Left hindlimb (tissue), 1 donor: ENCODE measurements at regions not wholly inside any gene's neighbourhood (a gene's known extent, or its start where the extent isn't known, plus 50 kb on each side); places are given as distances from the start of the nearest gene placed in this dataset.

Source experiments
- DNase-seq: peaks from one replicate; pipeline ENCODE4 v3.0.0-alpha.2; 2018

DNA sequence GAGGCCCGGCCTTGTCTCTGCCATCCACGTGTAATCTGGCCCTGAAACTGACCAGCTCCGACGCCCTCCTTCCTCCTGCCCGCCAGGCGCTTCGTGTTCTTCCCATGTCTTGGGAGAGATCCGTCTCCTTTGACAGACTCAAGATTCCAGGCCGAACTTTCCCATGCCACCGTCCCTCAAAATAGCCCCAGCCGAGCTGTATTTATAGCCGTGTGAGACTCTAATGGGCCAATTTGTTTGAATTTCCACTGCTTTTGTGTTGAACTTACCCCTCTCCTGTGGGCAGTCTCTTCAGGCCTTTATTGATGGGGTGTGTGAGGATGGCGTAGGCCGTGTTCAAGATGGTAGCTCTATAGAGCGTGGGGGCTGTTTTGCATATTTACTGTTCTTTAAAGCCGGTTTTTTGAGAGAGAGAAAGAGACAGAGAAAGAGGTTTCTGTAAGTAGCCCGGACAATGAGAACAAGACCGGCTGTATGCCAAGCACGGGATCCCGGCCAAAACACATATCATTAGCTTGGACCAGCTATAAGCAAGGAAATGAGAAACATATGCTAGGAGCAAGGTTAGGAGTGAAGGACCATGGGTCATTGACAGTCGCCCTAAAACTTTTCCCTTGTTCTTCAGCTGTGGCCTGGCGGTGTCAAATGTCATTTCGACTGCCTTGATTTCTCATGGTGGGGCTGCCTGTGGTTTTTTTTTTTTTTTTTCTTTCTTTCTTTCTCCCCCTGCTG lies 124.5 kb upstream of the ZFHX3 start:
- peak; percentile 95 for DNase-seq

DNA sequence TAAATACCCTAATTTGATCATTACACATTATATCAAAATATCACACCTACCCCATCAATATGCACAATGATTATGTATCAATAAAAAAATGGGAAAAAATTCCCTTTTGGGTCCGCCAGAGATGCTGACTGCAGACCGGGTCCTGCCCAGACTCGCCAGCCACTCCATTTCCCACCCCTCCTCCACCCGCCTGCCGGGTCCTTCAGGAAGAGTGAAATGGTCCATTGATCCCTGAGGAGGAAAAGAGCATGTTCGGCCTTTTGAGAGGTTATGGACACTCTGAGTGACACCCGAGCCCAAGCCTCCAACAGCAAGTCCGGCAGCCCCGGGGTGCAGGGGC lies 123.9 kb upstream of the ZFHX3 start:
- no peak for DNase-seq

DNA sequence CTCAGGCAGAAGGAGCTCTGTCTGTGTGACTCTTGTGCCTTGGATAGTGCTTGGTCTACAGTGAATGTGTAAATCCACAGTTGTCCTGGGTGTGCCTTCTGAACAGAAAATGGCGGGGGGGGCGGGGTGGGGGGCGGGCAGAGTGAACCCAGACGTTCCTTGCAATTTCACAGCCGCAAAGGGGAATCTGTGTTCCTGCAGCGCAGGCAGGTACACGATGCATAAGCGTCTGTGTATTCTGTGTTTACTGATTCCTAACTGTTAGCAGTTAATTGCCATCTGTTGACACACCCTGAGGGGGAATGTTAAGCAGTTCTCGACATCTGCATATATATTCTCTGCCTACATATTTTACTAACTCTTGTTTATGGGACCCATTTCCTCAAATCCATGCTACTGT lies 123.5 kb upstream of the ZFHX3 start:
- DNase-seq: no peak

DNA sequence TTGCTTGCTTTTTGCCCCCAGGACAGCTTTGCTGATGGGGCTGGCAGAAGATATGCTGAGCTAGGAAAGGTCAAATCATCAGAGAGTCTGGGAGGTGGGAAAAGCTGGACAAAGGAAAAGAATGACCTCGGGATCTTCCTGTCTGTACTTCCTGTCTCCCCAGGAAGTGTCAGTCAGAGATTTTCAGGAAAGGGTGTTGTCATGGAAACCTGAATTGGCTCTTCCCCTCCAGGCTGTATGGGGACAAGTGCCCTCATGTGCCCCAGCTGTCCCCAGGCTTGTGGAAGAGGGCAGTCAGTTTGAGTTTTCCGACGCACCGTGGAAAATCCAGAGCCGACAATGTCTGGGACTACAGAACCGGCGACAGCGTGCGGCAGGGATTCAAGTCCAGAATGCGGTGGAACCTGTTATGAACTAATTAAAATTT lies 122.7 kb upstream of the ZFHX3 start:
- DNase-seq: no peak

GRCh38 chr16:73166947-73167550 lies 119.1 kb upstream of the ZFHX3 start:
- DNase-seq: no peak

DNA sequence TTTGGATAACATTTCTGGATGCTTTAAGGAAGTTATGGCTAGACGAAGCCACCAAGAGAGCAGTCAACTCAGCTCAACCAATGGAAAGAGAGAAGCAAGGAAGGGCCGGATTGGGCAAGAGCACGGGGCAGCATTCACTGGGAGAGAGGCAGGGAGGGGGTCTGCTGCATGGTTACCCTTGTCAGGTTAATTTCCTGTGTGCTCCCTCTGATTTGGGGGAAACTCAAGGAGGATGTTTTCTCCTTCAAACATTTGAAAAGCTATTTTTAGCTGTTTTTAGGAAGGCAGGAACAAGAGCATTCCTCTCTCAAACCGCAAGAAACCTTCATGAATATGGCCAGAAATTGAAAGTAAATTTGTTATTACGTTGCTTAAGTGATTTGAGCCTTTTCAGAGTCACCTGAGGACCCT lies 118.5 kb upstream of the ZFHX3 start:
- DNase-seq: no peak

DNA sequence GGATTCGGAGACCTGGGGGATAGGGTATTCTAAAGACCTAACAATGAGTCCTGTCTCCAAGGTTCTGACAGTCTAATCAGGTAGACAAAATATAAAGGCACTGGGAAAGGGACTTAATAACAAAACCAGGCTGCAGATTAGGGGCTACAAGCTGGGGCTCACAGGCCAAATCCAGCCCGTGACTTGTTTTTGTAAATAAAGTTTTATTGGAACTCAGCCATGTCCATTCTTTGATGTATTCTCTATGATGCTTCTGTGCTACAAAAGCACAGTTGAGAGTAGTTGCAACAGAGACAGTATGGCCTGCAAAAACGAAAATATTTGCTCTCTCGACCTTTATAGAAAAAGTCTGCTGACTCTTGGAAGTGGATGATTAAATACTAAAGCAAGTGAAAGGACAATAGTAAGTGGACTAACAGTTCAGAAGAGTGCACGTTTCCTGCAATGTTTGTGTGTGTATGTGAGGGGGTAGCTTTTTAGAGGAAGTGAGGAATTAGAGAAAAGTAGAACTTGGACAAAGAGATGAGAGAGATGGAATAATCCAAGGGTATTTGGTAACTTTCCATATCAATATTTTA lies 115.4 kb upstream of the ZFHX3 start:
- DNase-seq: no peak

DNA sequence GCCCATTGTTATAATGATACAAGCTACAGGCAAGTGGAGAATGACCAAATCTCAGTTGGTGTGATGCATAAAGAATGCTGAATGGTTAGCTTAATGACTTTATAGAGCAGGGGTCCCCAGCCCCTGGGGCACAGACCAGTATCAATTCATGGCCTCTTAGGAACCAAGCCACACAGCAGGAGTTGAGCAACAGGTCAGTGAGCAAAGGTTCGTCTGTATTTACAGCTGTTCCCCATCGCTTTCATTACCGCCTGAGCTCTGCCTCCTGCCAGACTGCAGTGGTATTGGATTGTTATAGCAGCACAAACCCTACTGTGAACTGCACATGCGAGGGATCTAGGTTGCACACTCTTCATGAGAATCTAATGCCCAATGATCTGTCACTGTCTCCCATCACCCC lies 114.0 kb upstream of the ZFHX3 start:
- no peak for DNase-seq

GRCh38 chr16:73159296-73159695 lies 111.4 kb upstream of the ZFHX3 start:
- no peak for DNase-seq

DNA sequence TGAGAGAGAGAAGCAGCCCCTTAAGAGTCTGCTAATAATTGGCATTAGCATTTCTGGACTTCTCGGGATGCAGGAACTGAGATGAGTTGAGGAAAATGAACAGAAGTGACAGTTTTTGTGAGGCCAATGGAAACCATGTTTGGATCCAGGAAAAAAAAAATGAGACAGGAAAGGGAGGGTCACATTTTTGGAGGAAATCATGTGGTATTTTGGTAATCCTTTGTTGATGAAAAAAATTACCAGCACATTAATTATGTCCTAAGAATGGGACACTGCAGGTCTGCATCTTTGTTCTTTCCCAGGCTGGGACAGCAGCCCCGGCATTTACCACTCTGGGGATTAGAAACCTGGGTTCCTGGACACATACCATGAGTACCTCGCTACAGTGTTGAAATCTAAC lies 109.9 kb upstream of the ZFHX3 start:
- DNase-seq: no peak

DNA sequence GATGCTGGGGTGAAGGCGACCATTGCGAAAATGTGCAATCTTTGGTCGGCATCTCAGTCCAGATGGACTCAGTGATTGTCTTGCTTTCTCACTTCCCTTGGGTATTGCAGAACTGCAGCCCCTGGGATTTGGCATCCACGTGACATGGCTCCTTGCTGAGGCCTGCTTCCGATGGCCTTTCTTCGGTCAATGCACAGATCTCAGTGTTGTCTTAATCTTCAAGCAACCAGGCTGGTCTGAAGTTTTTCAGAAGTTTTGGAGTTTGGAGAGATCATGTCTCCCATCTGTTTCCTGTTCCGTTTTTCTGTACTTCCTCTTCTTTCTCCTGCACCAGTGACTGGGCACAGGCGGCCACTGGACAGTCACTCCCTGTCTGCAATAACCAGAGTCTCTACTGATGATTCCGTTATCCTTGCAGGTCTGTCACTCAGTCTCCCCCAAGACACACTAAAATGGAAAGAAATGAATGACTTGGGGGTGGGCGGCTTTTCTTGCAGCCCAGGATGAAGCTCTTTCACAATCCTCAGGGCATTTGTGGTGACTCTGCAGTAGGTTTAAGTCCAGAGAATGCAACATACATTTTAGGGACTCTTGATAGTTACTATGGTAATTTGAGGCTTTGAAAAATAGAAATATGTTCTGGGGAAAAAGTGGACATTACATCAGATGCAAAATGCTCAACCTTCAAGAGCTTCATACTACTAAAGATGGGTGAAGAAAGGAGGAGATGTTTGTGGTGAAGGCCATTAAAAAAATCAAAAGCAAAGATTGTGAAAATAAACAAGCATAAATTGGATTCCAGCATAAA lies 106.3 kb upstream of the ZFHX3 start:
- DNase-seq: peak; percentile 42

- no peak for DNase-seq
Measured at GRCh38 chr16:73152386-73153125, 104.6 kb upstream of the ZFHX3 start.

DNA sequence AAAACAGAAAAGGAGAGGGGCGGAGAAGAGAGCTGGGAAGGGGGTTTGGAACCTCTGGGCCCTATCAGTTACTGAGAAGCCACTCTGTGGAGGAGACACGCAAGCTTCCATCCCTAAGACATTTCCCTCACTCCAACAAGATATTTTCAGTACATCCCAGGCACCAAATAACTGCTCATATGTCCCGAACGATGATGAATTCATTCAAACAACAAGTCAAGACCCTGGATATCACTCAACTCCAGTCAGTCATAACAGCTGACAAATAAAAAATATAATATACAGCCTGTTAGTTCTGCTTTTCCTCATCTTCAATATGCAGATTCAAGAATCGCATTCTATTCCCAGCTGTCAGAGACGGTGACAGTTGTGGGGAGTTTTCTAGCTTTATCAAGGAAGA lies 104.0 kb upstream of the ZFHX3 start:
- no peak for DNase-seq

- no peak for DNase-seq
Measured at GRCh38 chr16:73151225-73151624, 103.3 kb upstream of the ZFHX3 start.

- DNase-seq: no peak
Measured at GRCh38 chr16:73150786-73151185, 102.9 kb upstream of the ZFHX3 start.

- DNase-seq: no peak
Measured at GRCh38 chr16:73149334-73149733, 101.4 kb upstream of the ZFHX3 start.

DNA sequence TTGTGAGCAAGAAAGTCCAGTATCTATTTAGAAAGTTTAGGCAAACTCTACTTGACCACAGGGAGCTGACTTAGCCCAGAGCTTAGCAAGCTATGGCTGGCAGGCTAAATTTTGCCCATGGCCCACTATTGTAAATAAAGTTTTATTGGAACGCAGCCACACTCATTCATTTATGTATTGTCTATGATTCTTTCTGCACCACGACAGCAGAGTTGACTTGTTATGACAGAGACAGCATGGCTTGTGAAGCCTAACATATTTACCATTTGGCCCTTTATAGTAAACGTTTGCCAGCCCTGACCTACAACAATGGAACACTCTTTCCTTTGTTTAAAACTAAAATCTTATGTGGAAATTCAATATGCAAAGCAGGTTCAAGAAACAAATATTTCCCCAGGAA lies 100.0 kb upstream of the ZFHX3 start:
- DNase-seq: no peak

- DNase-seq: peak; percentile 55
Measured at GRCh38 chr16:73145166-73145880, 97.4 kb upstream of the ZFHX3 start.

GRCh38 chr16:73143576-73144422 lies 95.9 kb upstream of the ZFHX3 start:
- peak; percentile 55 for DNase-seq

DNA sequence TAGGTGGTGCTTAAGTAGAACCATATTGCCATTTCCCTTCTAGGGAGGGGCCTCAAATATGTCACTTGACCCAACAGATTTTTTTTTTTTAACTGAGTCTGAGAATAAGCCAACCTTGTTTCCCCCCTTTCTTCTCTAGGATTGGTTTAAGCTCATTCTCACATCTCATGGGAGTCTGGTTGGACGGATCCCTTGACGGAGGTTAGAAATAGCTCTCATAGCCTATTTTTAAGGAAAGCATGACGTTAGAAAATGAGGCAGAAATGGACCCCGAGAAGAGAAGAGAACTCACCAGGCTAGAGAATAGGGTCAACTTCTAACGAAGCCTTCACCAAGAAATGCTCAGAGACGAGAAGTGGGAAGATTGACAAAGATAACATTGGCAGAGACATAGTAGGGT lies 95.1 kb upstream of the ZFHX3 start:
- DNase-seq: no peak
